Left renal pelvis (tissue), 4 donors: ENCODE measurements at regions not wholly inside any gene's neighbourhood (a gene's known extent, or its start where the extent isn't known, plus 50 kb on each side); places are given as distances from the start of the nearest gene placed in this dataset.

ENCODE experiments used
- DNase-seq, 4 donors: peaks; one replicate each; pipeline ENCODE4 v3.0.0-alpha.2; 2013; ENCODE audit warnings: low read depth in 4 of 4, low spot score in 3 of 4

DNA sequence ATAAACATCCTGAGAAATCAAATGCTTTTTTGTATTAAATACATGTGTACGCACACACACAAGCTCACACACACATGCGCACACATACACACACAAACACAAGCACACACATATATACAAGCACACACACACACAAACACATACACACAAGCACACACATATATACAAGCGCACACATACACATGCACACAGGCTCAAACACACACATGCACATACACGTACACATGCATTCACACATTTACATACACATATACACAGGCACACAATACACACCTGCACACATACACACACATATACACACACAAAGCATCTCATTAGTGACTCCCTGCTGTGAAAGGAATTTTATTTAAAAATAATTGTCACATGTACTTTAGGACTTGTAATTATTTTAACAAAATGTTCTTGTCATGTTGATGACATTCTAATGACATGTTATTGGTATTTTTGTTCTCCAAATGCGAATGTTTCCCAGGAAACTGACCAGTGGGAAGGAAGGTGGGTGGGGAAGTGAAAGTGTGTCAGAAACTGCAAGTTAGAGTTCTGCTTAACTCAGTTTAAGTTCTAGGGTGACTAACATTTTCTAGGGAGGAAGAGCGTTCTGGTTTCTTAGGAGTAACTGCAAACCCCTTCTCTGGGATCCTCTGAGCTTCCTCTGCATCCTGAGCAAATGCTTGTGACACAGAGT, 113.9 kb upstream of the ZNF217 start:
- no peak for DNase-seq

DNA sequence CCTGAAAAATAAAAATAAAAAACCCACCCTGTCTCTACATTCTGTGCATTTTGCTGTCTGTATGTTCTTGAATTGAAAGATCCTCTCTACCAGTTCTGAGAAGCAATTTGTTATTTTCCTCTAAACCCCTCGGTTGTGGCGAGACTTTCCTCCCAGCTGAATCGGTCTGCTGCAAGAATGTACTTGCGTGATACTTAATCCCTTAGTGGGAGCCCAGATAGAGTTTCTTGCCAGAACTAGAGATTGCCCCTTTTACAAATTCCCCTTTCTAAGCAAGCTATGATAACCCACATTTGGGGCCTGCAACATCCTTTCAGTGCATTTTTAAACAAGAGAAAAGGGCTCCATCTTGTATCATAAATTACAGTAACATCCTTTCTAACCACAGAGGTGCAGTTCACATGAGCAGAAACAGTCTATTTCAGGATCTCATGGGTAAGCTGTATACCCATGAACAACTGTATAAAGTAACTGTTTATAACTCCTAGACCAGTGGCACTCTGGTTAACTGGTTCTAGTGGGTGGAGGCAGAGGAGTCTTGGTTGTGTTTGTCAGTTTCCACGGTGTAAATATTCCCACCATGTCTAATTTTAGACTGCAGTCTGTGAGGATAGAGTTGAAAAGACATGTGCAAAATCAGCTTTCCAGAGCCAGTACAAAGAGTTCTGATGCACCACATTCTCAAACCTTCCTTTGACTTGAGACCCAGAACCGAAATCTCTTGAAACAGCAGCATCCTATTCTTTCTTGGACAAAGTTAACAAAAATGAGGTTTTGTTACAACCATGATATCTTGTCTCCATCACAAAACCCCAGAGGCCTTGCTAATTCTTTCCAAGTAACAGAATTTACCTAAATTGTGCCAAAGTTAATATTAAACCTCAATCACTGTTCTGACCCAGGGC, 113.1 kb upstream of the ZNF217 start:
- DNase-seq: no peak

DNA sequence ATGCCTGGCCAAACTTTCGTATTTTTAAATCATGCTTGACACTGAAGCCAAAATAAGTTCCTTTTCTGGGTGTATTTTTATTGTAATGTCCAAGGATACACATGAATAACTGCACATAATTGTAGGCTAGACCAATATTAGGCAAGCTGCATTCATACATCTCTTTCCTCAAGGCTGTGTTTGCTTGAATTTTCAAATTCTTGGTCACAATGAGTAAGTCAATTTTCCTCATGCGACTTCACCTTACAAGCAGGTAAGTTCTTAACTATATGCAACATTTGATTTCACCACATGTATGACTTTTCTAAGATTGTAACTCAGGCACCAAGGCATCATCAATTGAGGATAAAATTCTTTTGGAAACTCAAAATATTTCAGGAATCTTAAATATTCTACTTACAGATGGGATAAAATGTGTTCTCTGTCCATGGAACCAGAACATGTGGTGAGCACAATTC, 112.4 kb upstream of the ZNF217 start:
- no peak for DNase-seq

- no peak for DNase-seq
These were observed 109.0 kb upstream of the ZNF217 start for GRCh38 chr20:53702617-53703016.

DNA sequence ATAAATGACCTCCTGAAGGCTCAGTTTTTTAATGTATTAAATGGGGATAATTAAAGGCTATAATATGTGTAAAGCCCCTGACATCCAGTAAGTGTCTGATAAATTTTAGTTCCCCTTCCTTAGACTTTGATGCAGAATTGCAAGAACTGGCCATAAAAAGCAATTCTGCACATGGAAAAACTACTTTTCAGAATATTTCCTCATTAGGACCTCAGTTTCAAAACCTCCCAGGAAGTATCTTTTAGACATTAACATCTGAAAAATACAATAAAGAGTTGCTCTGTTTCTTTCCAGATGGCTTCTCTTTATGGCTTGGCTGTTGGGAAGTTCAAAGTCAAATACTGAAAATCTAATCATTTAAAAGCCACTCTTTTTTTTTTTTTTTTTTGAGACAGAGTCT, 106.3 kb upstream of the ZNF217 start:
- DNase-seq: no peak

DNA sequence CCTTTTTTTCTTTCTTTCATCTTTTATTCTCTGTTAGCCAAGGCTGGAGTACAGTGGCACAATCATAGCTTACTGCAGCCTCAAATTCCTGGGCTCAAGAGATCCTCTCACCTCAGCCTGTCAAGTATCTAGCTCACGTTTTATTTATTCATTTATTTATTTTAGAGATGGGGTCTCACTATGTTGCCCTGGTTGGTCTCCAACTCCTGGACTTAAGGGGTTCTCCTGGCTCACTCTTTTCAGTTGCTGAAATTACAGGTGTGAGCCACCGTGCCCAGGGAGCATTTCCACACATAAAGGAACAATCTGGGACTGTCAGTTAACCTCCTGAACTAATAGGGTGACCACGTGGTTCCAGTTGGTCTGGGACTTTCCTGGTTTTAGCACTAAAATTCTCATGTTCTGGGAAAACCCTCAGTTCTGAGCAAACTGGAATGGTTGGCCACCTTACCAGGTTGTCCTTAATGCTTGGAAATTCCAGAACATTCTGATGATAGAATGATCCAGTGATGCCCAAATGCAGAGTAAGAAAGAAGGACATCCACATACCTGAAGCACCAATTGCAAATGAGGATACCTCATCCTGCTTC, 105.5 kb upstream of the ZNF217 start:
- DNase-seq: no peak

GRCh38 chr20:53698371-53698978, 104.8 kb upstream of the ZNF217 start:
- DNase-seq: no peak

GRCh38 chr20:53695797-53696527, 102.3 kb upstream of the ZNF217 start:
- DNase-seq: no peak

DNA sequence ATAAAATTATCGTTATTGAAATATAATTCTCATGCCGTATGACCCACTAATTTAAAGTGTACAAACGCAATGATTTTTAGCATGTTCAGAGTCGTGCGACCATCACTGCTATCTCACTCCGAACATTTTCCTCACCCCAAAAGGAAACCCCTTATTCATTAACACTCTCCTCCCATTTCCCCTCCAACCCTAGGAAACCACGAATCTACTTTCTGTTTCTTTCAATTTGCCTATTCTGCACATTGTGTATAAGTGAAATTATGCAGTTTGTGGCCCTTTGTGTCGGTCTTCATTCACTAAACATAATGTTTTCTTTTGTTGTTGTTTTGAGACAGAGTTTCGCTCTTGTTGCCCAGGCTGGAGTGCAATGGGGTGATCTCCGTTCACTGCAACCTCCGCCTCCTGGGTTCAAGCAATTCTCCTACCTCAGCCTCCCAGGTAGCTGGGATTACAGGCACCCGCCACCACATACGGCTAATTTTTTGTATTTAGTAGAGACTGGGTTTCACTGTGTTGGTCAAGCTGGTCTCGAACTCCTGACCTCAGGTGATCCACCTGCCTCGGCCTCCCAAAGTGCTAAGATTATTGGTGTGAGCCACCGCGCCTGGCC, 99.7 kb upstream of the ZNF217 start:
- DNase-seq: no peak

GRCh38 chr20:53692465-53693067, 98.9 kb upstream of the ZNF217 start:
- no peak for DNase-seq

DNA sequence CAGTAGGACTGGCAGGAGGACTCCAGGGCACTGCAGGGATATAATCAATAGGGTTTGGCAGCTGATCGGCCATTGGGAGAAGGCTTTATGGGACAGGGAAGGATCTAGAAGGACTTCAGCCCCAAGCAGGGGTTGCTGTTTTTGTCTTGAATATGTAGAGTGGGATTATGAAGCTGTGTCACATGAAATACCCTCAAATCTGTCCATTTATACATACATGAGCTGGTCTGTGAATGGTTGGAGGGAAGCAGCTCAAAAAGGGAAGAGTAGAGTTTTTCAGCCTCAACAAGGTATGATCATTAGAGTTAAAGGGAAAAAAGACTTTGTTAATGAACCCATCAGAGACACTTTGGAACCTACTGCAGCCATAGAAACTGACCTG, 98.2 kb upstream of the ZNF217 start:
- DNase-seq: no peak

DNA sequence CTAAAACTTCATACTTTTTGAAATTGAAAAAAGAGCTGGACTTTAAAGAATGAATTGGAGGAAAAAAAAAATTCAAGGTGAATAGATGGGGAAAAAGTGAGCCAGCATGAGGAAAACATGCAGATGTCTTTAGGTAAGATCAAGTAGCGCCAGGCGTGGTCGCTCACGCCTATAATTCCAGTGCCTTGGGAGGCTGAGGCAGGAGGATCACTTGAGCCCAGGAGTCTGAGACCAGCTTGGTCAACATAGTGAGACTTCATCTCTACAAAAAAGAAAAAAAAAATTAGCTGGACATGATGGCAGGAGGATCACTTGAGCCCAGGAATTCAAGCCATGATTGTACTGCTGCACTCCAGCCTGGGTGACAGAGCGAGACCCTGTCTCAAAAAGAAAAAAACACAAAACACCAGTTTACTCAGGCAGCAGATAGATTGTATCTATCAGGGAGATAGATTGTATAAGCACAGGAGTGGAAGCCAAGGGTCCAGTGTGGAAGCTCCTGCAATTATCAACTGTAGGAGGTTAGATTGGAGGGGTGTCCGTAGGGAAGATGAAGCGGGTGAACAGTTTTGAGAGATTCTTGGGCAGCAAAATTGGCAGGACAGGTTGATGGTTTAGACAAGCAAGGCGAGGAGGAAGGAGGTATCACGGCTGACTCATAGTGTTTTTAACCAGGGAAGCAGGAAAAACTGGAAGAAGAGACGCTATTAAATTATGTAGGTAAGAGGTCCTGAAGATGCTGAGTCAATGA, 97.6 kb upstream of the ZNF217 start:
- no peak for DNase-seq

DNA sequence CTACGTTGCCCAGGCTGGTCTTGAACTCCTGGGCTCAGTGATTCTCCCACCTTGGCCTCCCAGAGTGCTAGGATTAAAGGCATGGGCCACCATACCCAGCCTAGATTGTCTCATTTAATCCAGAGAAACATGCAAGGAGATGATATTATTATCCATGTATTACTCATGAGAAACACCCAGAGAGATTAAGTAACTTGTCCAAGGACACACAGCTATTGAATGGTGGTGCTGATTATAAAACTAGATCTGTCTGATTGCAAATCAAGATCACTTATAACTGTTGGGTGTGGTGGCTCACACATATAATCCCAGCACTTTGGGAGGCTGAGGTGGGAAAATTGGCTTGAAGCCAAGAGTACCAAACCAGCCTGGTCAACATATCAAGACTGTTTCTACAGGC, 94.4 kb upstream of the ZNF217 start:
- no peak for DNase-seq

- DNase-seq: no peak
These were observed 91.5 kb upstream of the ZNF217 start for GRCh38 chr20:53685070-53685595.

GRCh38 chr20:53683506-53683905, 89.9 kb upstream of the ZNF217 start:
- no peak for DNase-seq

- DNase-seq: no peak
These were observed 87.9 kb upstream of the ZNF217 start for GRCh38 chr20:53681352-53682212.

DNA sequence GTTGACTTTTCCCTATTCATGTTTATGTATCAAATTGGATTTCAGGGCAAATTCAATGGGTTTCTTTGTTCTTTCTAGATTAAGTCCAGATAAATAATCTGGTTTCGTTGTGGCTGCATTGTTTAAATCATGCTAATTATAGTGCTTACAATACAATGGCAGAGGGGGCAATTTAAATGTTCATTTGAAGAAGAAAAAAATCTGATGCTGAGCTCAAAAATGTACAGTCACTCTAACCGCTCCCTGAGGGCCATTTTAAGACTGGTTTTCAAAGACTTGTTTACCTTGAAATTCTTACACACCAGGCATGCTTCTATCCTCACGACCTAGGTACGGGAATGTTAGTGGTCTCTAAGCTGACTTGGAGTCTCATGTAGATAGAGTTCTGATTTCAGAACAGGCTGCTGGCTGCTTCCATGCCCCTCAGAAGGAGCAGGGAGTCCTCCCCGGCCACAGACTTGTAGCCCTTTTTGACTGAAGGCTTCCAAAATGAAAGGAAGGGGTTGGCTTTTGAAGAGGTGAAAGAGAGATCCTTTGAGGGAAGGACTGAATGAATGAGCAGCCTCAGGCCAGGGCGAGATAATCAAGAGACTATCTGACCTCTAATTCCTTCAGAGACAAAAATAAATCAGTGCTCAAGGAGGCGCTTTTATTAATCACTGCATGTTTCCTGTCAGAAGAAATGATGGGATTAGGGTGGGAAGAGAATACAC, 86.1 kb upstream of the ZNF217 start:
- no peak for DNase-seq
